ENCODE measurements at regions not wholly inside any gene's neighbourhood (a gene's known extent, or its start where the extent isn't known, plus 50 kb on each side); places are given as distances from the start of the nearest gene placed in this dataset.

DNA sequence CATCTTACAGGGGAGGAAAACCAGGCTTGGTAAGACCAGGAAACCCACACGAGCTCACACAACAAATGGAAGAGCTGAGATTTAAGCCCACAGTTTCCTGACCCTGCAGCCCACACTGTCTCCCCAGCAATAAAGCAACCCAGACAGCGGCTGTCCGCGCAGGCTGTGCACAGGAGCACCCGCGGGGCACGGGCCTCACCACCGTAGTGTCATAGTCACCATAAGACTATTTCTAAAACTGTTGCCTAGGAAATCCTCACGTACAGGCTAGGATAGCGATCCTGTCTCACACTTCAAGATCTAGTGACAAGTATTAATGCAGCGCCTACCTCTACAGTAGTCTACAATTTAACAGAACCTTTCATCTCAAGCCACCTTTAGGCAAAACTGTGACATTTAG, 54.0 kb upstream of the SYT6 start:
- TF ChIP-seq EZH2 (IDR thresholded peaks at IDR 0.05), result no peak
- no peak for TF ChIP-seq POLR2AphosphoS5 (IDR thresholded peaks at IDR 0.05; ENCODE audit: borderline replicate concordance, low read depth, low read length)
- TF ChIP-seq FOXP2 (optimal IDR thresholded peaks at IDR 0.05; ENCODE audit: control extremely low read depth, extremely low read length, insufficient read depth), result no peak
